HG03097 (cell line): ENCODE measurements at regions not wholly inside any gene's neighbourhood (a gene's known extent, or its start where the extent isn't known, plus 50 kb on each side); places are given as distances from the start of the nearest gene placed in this dataset.

Experiments
- ATAC-seq: cut with Tn5 transposase; IDR thresholded peaks from one replicate; pipeline ENCODE4 v1.9.1; 2021; ENCODE audit not compliant: unreplicated experiment, low FRiP score

- ATAC-seq: no peak
These were observed 121.8 kb upstream of the ERRFI1 start for GRCh38 chr1:8147956-8148355.

GRCh38 chr1:8146257-8146855 lies 120.2 kb upstream of the ERRFI1 start:
- ATAC-seq: no peak

- ATAC-seq: no peak
These were observed 119.6 kb upstream of the ERRFI1 start for GRCh38 chr1:8145545-8146202.

- no peak for ATAC-seq
These were observed 118.2 kb upstream of the ERRFI1 start for GRCh38 chr1:8144323-8144722.

- no peak for ATAC-seq
These were observed 117.0 kb upstream of the ERRFI1 start for GRCh38 chr1:8142955-8143629.

GRCh38 chr1:8139941-8140340 lies 113.8 kb upstream of the ERRFI1 start:
- no peak for ATAC-seq

GRCh38 chr1:8139383-8139782 lies 113.3 kb upstream of the ERRFI1 start:
- no peak for ATAC-seq

GRCh38 chr1:8138673-8139072 lies 112.6 kb upstream of the ERRFI1 start:
- no peak for ATAC-seq

GRCh38 chr1:8137481-8138244 lies 111.6 kb upstream of the ERRFI1 start:
- no peak for ATAC-seq

GRCh38 chr1:8136766-8137165 lies 110.7 kb upstream of the ERRFI1 start:
- ATAC-seq: no peak

- ATAC-seq: no peak
These were observed 109.1 kb upstream of the ERRFI1 start for GRCh38 chr1:8135250-8135649.

- no peak for ATAC-seq
These were observed 108.6 kb upstream of the ERRFI1 start for GRCh38 chr1:8134546-8135235.

- no peak for ATAC-seq
These were observed 107.7 kb upstream of the ERRFI1 start for GRCh38 chr1:8133657-8134430.

GRCh38 chr1:8133190-8133589 lies 107.1 kb upstream of the ERRFI1 start:
- no peak for ATAC-seq

- ATAC-seq: no peak
These were observed 101.1 kb upstream of the ERRFI1 start for GRCh38 chr1:8127171-8127641.

- ATAC-seq: no peak
These were observed 96.6 kb upstream of the ERRFI1 start for GRCh38 chr1:8122477-8123407.

- no peak for ATAC-seq
These were observed 96.0 kb upstream of the ERRFI1 start for GRCh38 chr1:8122160-8122476.

- no peak for ATAC-seq
These were observed 95.4 kb upstream of the ERRFI1 start for GRCh38 chr1:8121261-8122159.
